HepG2 (cell line): ENCODE measurements at regions not wholly inside any gene's neighbourhood (a gene's known extent, or its start where the extent isn't known, plus 50 kb on each side); places are given as distances from the start of the nearest gene placed in this dataset.

Experiments
- ATAC-seq: fragments of 200-7000 bp; cut with Tn5 transposase; 3 replicates; pipeline ENCODE4 v1.9.1; 2020; ENCODE audit warnings: mild to moderate bottlenecking, moderate library complexity
- BruUV-seq: library from RNA; stranded (reverse); fragments of 400-500 nt; replicated peaks from 2 replicates; lab custom pipeline; 2021; lab: Mats Ljungman, UMichigan
- CTCF ChIA-PET: fragments of 300-600 bp; formaldehyde crosslinking; extraction: SDS; loops from one replicate; lab custom pipeline; 2021; ENCODE audit warnings: low total read pairs, inconsistent platforms, low intra/inter-chr PET ratio; lab: Yijun Ruan, JAX
- POLR2A ChIA-PET: fragments of 350-600 bp; sonication (Branson Sonifier 250); formaldehyde crosslinking; loops from one replicate; lab custom pipeline; 2020; ENCODE audit warnings: antibody characterized with exemption, inconsistent platforms; lab: Yijun Ruan, JAX
- DNase-seq: peaks from one replicate; pipeline ENCODE4 v3.0.0-alpha.2; 2015; ENCODE audit warnings: low spot score
- FAIRE-seq: peaks from 3 replicates; lab custom pipeline; 2011; peaks lifted over from hg19 to GRCh38; lab: Jason Lieb, UNC
- H2AFZ ChIP-seq: one replicate; pipeline ENCODE4 v1.6.1; 2011; ENCODE audit warnings: low read length, inconsistent platforms
- H3K27ac ChIP-seq: fragments of 300-600 bp; 3 replicates; pipeline ENCODE4 v1.8.0; 2011; ENCODE audit warnings: mixed run types, mild to moderate bottlenecking, mixed read lengths, low read length, inconsistent platforms; ENCODE audit not compliant: insufficient read depth; ENCODE audit errors: extremely low read length
- H3K27me3 ChIP-seq, 2 experiments: fragments of 200-600 bp in 1 of 2; 2 replicates in 1 of 2; 3 replicates in 1 of 2; pipeline versions ENCODE4 v1.6.0 to v1.8.0; 2011; ENCODE audit warnings: low read length in 2 of 2, mild to moderate bottlenecking in 2 of 2, moderate library complexity in 2 of 2, inconsistent platforms in 1 of 2; ENCODE audit not compliant: insufficient read depth in 2 of 2, control insufficient read depth in 1 of 2
- H3K36me3 ChIP-seq, 2 experiments: fragments of 200-600 bp in 1 of 2; replicated peaks in 1 of 2; 2 replicates in 1 of 2; 3 replicates in 1 of 2; pipeline versions ENCODE4 v1.5.1 to v1.8.0; 2011; ENCODE audit warnings: low read length in 2 of 2, inconsistent platforms in 1 of 2; ENCODE audit not compliant: insufficient read depth in 2 of 2, control insufficient read depth in 1 of 2
- H3K4me1 ChIP-seq: 2 replicates; pipeline ENCODE4 v1.5.1; 2012; ENCODE audit warnings: low read length, inconsistent platforms; ENCODE audit not compliant: insufficient read depth
- H3K4me2 ChIP-seq: 2 replicates; pipeline ENCODE4 v1.6.0; 2011; ENCODE audit warnings: low read depth, low read length, inconsistent platforms
- H3K4me3 ChIP-seq, 3 experiments: fragments of 200-600 bp in 1 of 3; sonication (generic), shearing (Covaris generic) in 1 of 3; replicated peaks in 1 of 3; 2 replicates each; pipeline ENCODE4 v1.5.1; 2011 to 2016; ENCODE audit warnings: low read length in 3 of 3, inconsistent platforms in 2 of 3, low read depth in 2 of 3, mild to moderate bottlenecking in 2 of 3, control low read depth in 1 of 3, mixed read lengths in 1 of 3; ENCODE audit not compliant: insufficient read depth in 1 of 3
- H3K79me2 ChIP-seq: one replicate; pipeline ENCODE4 v1.6.1; 2011; ENCODE audit warnings: low read length, inconsistent platforms; ENCODE audit not compliant: insufficient read depth
- H3K9ac ChIP-seq: 2 replicates; pipeline ENCODE4 v1.6.0; 2011; ENCODE audit warnings: mild to moderate bottlenecking, low read depth, low read length, inconsistent platforms; ENCODE audit not compliant: insufficient read depth
- H3K9me3 ChIP-seq: 2 replicates; pipeline ENCODE4 v1.5.1; 2012; ENCODE audit warnings: mild to moderate bottlenecking, low read length
- H4K20me1 ChIP-seq: 2 replicates; pipeline ENCODE4 v1.6.0; 2011; ENCODE audit warnings: inconsistent platforms, mild to moderate bottlenecking, low read length, moderate library complexity; ENCODE audit not compliant: insufficient read depth
- KDM4B ChIP-seq: sonication (generic); formaldehyde crosslinking; IDR thresholded peaks from 2 replicates; pipeline ENCODE4 v1.4.0; 2020; ENCODE audit warnings: missing genetic modification reagents
- MIER2 ChIP-seq: IDR thresholded peaks from 2 replicates; pipeline ENCODE4 v1.6.1; 2016; ENCODE audit warnings: missing biosample characterization, missing genetic modification reagents
- SRF ChIP-seq: IDR thresholded peaks from 2 replicates; pipeline ENCODE4 v1.6.1; 2011; ENCODE audit warnings: mild to moderate bottlenecking, low read depth, low read length, moderate library complexity
- SRY ChIP-seq: sonication (generic); formaldehyde crosslinking; IDR thresholded peaks from 2 replicates; pipeline ENCODE4 v1.8.0; 2022; ENCODE audit warnings: mild to moderate bottlenecking, missing genetic modification reagents
- ZBTB20 ChIP-seq: sonication (generic); formaldehyde crosslinking; IDR thresholded peaks from 2 replicates; pipeline ENCODE4 v1.8.1; 2023; ENCODE audit warnings: missing genetic modification reagents, low read depth, mild to moderate bottlenecking, borderline replicate concordance
- ZNF260 ChIP-seq: sonication (generic); formaldehyde crosslinking; IDR thresholded peaks from 2 replicates; pipeline ENCODE4 v1.4.0; 2020; ENCODE audit warnings: missing genetic modification reagents, low read depth, mild to moderate bottlenecking, borderline replicate concordance
- ZNF556 ChIP-seq: sonication (generic); formaldehyde crosslinking; IDR thresholded peaks from 2 replicates; pipeline ENCODE4 v1.4.0; 2020; ENCODE audit warnings: mild to moderate bottlenecking, missing genetic modification reagents, borderline replicate concordance
- ZNF605 ChIP-seq: sonication (generic); formaldehyde crosslinking; IDR thresholded peaks from 2 replicates; pipeline ENCODE4 v1.8.0; 2022; ENCODE audit warnings: mild to moderate bottlenecking, missing genetic modification reagents
- WGBS: methylation state at CpG from one replicate; pipeline ENCODE4 v1.1.6; 2017; ENCODE audit warnings: low lambda C conversion rate; 5-methylcytosine and 5-hydroxymethylcytosine counted together
- in situ Hi-C: cut with HindIII; loops from 2 replicates; pipeline ENCODE4 v1.10.0; 2017; ENCODE audit warnings: low pct_unique_long_range_greater_than_20kb; ENCODE audit not compliant: extremely low pct_ligation_motif_present
- intact Hi-C: fragments of 100-400 bp; cut with micrococcal nuclease; formaldehyde crosslinking; loops from one replicate; pipeline ENCODE4 v1.10.0; 2022; ENCODE audit not compliant: unreplicated experiment
- TF ChIP-seq, protein P1 (sequence below): sonication (generic); formaldehyde crosslinking; IDR thresholded peaks from 2 replicates; pipeline ENCODE4 v1.5.0; 2020; ENCODE audit warnings: mild to moderate bottlenecking, missing genetic modification reagents, moderate library complexity
- TF ChIP-seq, protein P2 (sequence below): sonication (generic); formaldehyde crosslinking; IDR thresholded peaks from 2 replicates; pipeline ENCODE4 v1.4.0; 2020; ENCODE audit warnings: mild to moderate bottlenecking, low read depth, missing genetic modification reagents

DNA sequence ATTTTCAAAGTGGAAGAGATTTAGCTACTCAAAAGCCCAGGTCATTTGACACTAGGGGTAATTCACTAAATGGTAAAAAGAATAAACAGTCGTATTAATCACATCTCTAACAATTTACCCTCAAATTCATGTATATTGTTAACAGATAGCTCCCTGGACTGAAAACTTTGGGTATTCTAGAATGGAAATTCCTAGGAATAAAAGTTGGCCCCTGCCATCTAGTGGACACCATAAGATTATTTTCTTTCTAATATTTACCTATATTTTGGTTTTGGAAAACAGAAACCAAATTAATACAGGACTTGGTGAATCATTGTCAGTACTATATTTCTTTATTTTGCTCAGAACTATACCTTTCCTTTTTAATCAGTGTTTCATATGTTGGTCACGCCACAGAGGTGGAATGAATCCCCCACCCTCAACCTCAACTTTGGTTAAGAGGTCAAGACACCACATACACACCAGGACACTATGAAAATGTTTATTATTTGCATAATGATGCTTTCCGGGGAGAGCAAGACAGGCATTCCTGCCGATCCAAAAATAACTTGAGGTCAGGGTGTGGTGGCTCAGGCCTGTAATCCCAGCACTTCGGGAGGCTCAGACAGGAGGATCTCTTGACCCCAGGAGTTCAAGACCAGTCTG is 96.2 kb upstream of the APOOL start (continued):
- TF ChIP-seq, protein P1, sequence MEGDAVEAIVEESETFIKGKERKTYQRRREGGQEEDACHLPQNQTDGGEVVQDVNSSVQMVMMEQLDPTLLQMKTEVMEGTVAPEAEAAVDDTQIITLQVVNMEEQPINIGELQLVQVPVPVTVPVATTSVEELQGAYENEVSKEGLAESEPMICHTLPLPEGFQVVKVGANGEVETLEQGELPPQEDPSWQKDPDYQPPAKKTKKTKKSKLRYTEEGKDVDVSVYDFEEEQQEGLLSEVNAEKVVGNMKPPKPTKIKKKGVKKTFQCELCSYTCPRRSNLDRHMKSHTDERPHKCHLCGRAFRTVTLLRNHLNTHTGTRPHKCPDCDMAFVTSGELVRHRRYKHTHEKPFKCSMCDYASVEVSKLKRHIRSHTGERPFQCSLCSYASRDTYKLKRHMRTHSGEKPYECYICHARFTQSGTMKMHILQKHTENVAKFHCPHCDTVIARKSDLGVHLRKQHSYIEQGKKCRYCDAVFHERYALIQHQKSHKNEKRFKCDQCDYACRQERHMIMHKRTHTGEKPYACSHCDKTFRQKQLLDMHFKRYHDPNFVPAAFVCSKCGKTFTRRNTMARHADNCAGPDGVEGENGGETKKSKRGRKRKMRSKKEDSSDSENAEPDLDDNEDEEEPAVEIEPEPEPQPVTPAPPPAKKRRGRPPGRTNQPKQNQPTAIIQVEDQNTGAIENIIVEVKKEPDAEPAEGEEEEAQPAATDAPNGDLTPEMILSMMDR (CRISPR knock-in tag) = 0 out of 2 replicates have a peak, but pooled peaks have one; percentile 0
- no peak for TF ChIP-seq ZNF556 (CRISPR knock-in tag)

DNA sequence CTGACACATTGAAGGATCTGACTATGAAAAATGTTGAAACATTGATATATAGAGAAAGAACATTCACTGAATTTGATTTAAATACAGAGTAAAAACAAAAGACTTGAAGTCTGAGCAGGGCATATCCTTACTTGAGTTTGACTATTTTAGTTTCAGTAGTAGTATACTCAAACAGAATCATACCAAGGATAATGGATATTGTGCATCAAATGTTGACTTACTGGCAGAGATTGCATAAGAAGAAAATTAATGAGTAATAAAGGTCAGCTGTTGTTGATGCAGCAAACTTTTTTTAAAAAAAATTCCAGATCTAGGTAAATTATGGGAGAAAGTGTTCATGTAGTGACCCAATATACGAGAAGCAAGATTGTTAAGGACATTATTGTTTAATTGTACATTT is 94.5 kb upstream of the APOOL start:
- CTCF ChIA-PET = no interaction called here
- H3K36me3 ChIP-seq = no peaks in the 10 kb centered on the region
- H3K4me1 ChIP-seq = no peaks in the 10 kb centered on the region
- intact Hi-C loops (no loop called here), in situ Hi-C loops (loop anchor here (25.0 kb wide), 1 partner anchor 172 kb away; no protein-coding TSS in a partner anchor)
- no TSS peak for BruUV-seq
- H3K4me2 ChIP-seq = no peak overlapping the region
- no peaks in the 10 kb centered on the region for H4K20me1 ChIP-seq
- no peaks in the 10 kb centered on the region for H3K9me3 ChIP-seq
- no peak overlapping the region for H2AFZ ChIP-seq
- no peaks in the 10 kb centered on the region for H3K79me2 ChIP-seq
- DNase-seq = no peak
- POLR2A ChIA-PET = no interaction called here
- no peak overlapping the region for H3K27ac ChIP-seq
- no peak overlapping the region for H3K4me3 ChIP-seq
- FAIRE-seq = no peak
- TF ChIP-seq KDM4B (CRISPR knock-in tag) (no peak), ZBTB20 (CRISPR knock-in tag) (no peak), ZNF605 (CRISPR knock-in tag) (no peak), MIER2 (no peak), SRF (no peak), ZNF260 (CRISPR knock-in tag) (no peak), SRY (no peak)
- TF ChIP-seq, protein P2, sequence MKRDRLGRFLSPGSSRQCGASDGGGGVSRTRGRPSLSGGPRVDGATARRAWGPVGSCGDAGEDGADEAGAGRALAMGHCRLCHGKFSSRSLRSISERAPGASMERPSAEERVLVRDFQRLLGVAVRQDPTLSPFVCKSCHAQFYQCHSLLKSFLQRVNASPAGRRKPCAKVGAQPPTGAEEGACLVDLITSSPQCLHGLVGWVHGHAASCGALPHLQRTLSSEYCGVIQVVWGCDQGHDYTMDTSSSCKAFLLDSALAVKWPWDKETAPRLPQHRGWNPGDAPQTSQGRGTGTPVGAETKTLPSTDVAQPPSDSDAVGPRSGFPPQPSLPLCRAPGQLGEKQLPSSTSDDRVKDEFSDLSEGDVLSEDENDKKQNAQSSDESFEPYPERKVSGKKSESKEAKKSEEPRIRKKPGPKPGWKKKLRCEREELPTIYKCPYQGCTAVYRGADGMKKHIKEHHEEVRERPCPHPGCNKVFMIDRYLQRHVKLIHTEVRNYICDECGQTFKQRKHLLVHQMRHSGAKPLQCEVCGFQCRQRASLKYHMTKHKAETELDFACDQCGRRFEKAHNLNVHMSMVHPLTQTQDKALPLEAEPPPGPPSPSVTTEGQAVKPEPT = no peak
- H3K9ac ChIP-seq = no peak overlapping the region
- no peaks in the 10 kb centered on the region for H3K27me3 ChIP-seq
- ATAC-seq = no peak
- 0% methylated on average over 1 of the region's 1 CpG for WGBS
